Smooth muscle cell (in vitro differentiated cells): ENCODE measurements at regions not wholly inside any gene's neighbourhood (a gene's known extent, or its start where the extent isn't known, plus 50 kb on each side); places are given as distances from the start of the nearest gene placed in this dataset.

Experiments used
- DNase-seq: peaks from one replicate; lab custom pipeline; 2025; ENCODE audit not compliant: unreplicated experiment; lab: John Stamatoyannopoulos, UW
- H2AFZ ChIP-seq: fragments of 200-600 bp; sonication (generic); 2 replicates; pipeline ENCODE4 v1.6.0; 2016; ENCODE audit warnings: antibody characterized with exemption, low read depth, mild to moderate bottlenecking
- H3F3A ChIP-seq: fragments of 200-600 bp; sonication (generic); 2 replicates; pipeline ENCODE4 v1.6.0; 2017; ENCODE audit warnings: antibody characterized with exemption, low read depth
- H3K27ac ChIP-seq: fragments of 200-600 bp; sonication (generic); 2 replicates; pipeline ENCODE4 v1.5.1; 2016; ENCODE audit warnings: low read depth, mild to moderate bottlenecking
- H3K27me3 ChIP-seq: fragments of 200-600 bp; sonication (generic); 2 replicates; pipeline ENCODE4 v1.6.1; 2016; ENCODE audit warnings: low read depth, mild to moderate bottlenecking
- H3K36me3 ChIP-seq: fragments of 200-600 bp; sonication (generic); 2 replicates; pipeline ENCODE4 v1.5.1; 2016; ENCODE audit warnings: low read depth
- H3K4me1 ChIP-seq: fragments of 200-600 bp; sonication (generic); 2 replicates; pipeline ENCODE4 v1.5.1; 2016; ENCODE audit warnings: low read depth
- H3K4me2 ChIP-seq: fragments of 200-600 bp; sonication (generic); 2 replicates; pipeline ENCODE4 v1.6.0; 2016; ENCODE audit warnings: mild to moderate bottlenecking
- H3K4me3 ChIP-seq: fragments of 200-600 bp; sonication (generic); 2 replicates; pipeline ENCODE4 v1.5.1; 2016; ENCODE audit warnings: mild to moderate bottlenecking
- H3K79me2 ChIP-seq: fragments of 200-600 bp; sonication (generic); 2 replicates; pipeline ENCODE4 v1.6.0; 2016; ENCODE audit warnings: low read depth, mild to moderate bottlenecking
- H3K9ac ChIP-seq: fragments of 200-600 bp; sonication (generic); 2 replicates; pipeline ENCODE4 v1.6.0; 2016; ENCODE audit warnings: low read depth
- H3K9me3 ChIP-seq: fragments of 200-600 bp; sonication (generic); replicated peaks from 2 replicates; pipeline ENCODE4 v1.5.1; 2016; ENCODE audit warnings: low read depth
- H4K20me1 ChIP-seq: fragments of 200-600 bp; sonication (generic); 2 replicates; pipeline ENCODE4 v1.6.0; 2016; ENCODE audit warnings: low read depth
- CTCF ChIP-seq: fragments of 200-600 bp; sonication (generic); IDR thresholded peaks from 2 replicates; pipeline ENCODE4 v1.5.1; 2017; ENCODE audit warnings: borderline replicate concordance, mild to moderate bottlenecking, antibody characterized with exemption; ENCODE audit not compliant: insufficient read depth, poor library complexity, severe bottlenecking
- WGBS: methylation state at CpG from one replicate; pipeline ENCODE4 v1.1.7; 2016; ENCODE audit warnings: low lambda C conversion rate; 5-methylcytosine and 5-hydroxymethylcytosine counted together

GRCh38 chr15:47965297-47965696 lies 155.5 kb upstream of the SLC24A5 start:
- WGBS, result 77% methylated on average over 4 of the region's 4 CpGs
- no peaks in the 10 kb centered on the region for H4K20me1 ChIP-seq

GRCh38 chr15:47968593-47968992 lies 152.2 kb upstream of the SLC24A5 start:
- Histone ChIP-seq H3K9ac (no peak overlapping the region), H2AFZ (no peak overlapping the region), H3K27me3 (no peaks in the 10 kb centered on the region), H4K20me1 (no peaks in the 10 kb centered on the region), H3K9me3 (no peaks in the 10 kb centered on the region), H3K4me2 (no peak overlapping the region), H3K79me2 (no peaks in the 10 kb centered on the region), H3K4me3 (no peak overlapping the region), H3K4me1 (no peaks in the 10 kb centered on the region), H3K36me3 (no peaks in the 10 kb centered on the region), H3K27ac (no peak overlapping the region), H3F3A (no peaks in the 10 kb centered on the region)
- 89% methylated on average over 1 of the region's 1 CpG for WGBS
- DNase-seq, result no peak
- no peak for TF ChIP-seq CTCF

More at GRCh38 chr15:47965297-47965696, 155.5 kb upstream of the SLC24A5 start:
- Histone ChIP-seq H3K4me3 (no peak overlapping the region), H3K79me2 (no peaks in the 10 kb centered on the region), H3K4me2 (no peak overlapping the region), H2AFZ (no peak overlapping the region), H3K27ac (no peak overlapping the region), H3K9ac (no peak overlapping the region), H3F3A (no peaks in the 10 kb centered on the region), H3K27me3 (no peaks in the 10 kb centered on the region), H3K36me3 (no peaks in the 10 kb centered on the region), H3K9me3 (no peaks in the 10 kb centered on the region), H3K4me1 (no peaks in the 10 kb centered on the region)
- no peak for TF ChIP-seq CTCF
- no peak for DNase-seq

GRCh38 chr15:47971637-47972036 lies 149.2 kb upstream of the SLC24A5 start:
- no peaks in the 10 kb centered on the region for H3K36me3 ChIP-seq
- WGBS, result 80% methylated on average over 4 of the region's 4 CpGs
- H3K4me1 ChIP-seq, result peaks cover 10% of the 10 kb centered on the region
- no peak for DNase-seq
- no peak overlapping the region for H3K9ac ChIP-seq
- no peak overlapping the region for H2AFZ ChIP-seq
- H3K79me2 ChIP-seq, result no peaks in the 10 kb centered on the region
- H4K20me1 ChIP-seq, result no peaks in the 10 kb centered on the region
- H3K9me3 ChIP-seq, result no peaks in the 10 kb centered on the region
- no peak overlapping the region for H3K4me2 ChIP-seq
- no peaks in the 10 kb centered on the region for H3K27me3 ChIP-seq
- no peaks in the 10 kb centered on the region for H3F3A ChIP-seq
- TF ChIP-seq CTCF, result no peak
- H3K27ac ChIP-seq, result no peak overlapping the region
- H3K4me3 ChIP-seq, result no peak overlapping the region

GRCh38 chr15:47972738-47973137 lies 148.1 kb upstream of the SLC24A5 start:
- Histone ChIP-seq H3K27ac (no peak overlapping the region), H3K36me3 (no peaks in the 10 kb centered on the region)
- 94% methylated on average over 3 of the region's 3 CpGs for WGBS

More at GRCh38 chr15:47972738-47973137, 148.1 kb upstream of the SLC24A5 start:
- Histone ChIP-seq H3K79me2 (no peaks in the 10 kb centered on the region), H4K20me1 (no peaks in the 10 kb centered on the region), H3K27me3 (no peaks in the 10 kb centered on the region), H3K9me3 (no peaks in the 10 kb centered on the region), H3K4me2 (no peak overlapping the region), H3F3A (no peaks in the 10 kb centered on the region), H3K4me1 (peaks cover 10% of the 10 kb centered on the region), H3K4me3 (no peak overlapping the region), H3K9ac (no peak overlapping the region), H2AFZ (no peak overlapping the region)
- TF ChIP-seq CTCF, result no peak
- no peak for DNase-seq
